Astrocyte (in vitro differentiated cells and primary cell): ENCODE measurements at regions not wholly inside any gene's neighbourhood (a gene's known extent, or its start where the extent isn't known, plus 50 kb on each side); places are given as distances from the start of the nearest gene placed in this dataset.

Source experiments
- DNase-seq: peaks from one replicate; pipeline ENCODE4 v3.0.0-alpha.2; 2010; ENCODE audit warnings: low read depth
- FAIRE-seq: peaks from 2 replicates; lab custom pipeline; 2011; peaks lifted over from hg19 to GRCh38; lab: Jason Lieb, UNC
- H2AFZ ChIP-seq: 2 replicates; pipeline ENCODE4 v1.6.0; 2012; ENCODE audit warnings: low read depth, low read length, inconsistent platforms
- H3K27ac ChIP-seq: 2 replicates; pipeline ENCODE4 v1.5.1; 2011; ENCODE audit warnings: low read depth, low read length, inconsistent platforms
- H3K27me3 ChIP-seq: 2 replicates; pipeline ENCODE4 v1.6.0; 2011; ENCODE audit warnings: low read length, inconsistent platforms; ENCODE audit not compliant: insufficient read depth
- H3K36me3 ChIP-seq: 2 replicates; pipeline ENCODE4 v1.5.1; 2011; ENCODE audit warnings: low read length, inconsistent platforms; ENCODE audit not compliant: insufficient read depth
- H3K4me1 ChIP-seq: 2 replicates; pipeline ENCODE4 v1.5.1; 2011; ENCODE audit warnings: low read length, inconsistent platforms; ENCODE audit not compliant: insufficient read depth
- H3K4me2 ChIP-seq: 2 replicates; pipeline ENCODE4 v1.6.0; 2012; ENCODE audit warnings: low read length, inconsistent platforms
- H3K4me3 ChIP-seq: 2 replicates; pipeline ENCODE4 v1.5.1; 2011; ENCODE audit warnings: low read depth, mild to moderate bottlenecking, low read length, inconsistent platforms; ENCODE audit not compliant: insufficient read depth
- H3K79me2 ChIP-seq: 2 replicates; pipeline ENCODE4 v1.6.0; 2012; ENCODE audit warnings: mild to moderate bottlenecking, low read length, inconsistent platforms; ENCODE audit not compliant: insufficient read depth
- H3K9ac ChIP-seq: 2 replicates; pipeline ENCODE4 v1.6.0; 2012; ENCODE audit warnings: mild to moderate bottlenecking, low read length, inconsistent platforms
- H3K9me3 ChIP-seq: 2 replicates; pipeline ENCODE4 v1.5.1; 2012; ENCODE audit warnings: low read depth, mild to moderate bottlenecking, low read length, inconsistent platforms; ENCODE audit not compliant: insufficient read depth
- H4K20me1 ChIP-seq: 2 replicates; pipeline ENCODE4 v1.6.0; 2012; ENCODE audit warnings: low read length, inconsistent platforms; ENCODE audit not compliant: insufficient read depth
- H3K27ac Mint-ChIP-seq: one replicate; pipeline ENCODE4 v1.8.0; 2021; ENCODE audit warnings: mild to moderate bottlenecking, mixed read lengths; ENCODE audit not compliant: unreplicated experiment
- H3K27me3 Mint-ChIP-seq: one replicate; pipeline ENCODE4 v1.8.0; 2021; ENCODE audit warnings: low read depth, mixed read lengths; ENCODE audit not compliant: unreplicated experiment
- H3K36me3 Mint-ChIP-seq: one replicate; pipeline ENCODE4 v1.8.0; 2021; ENCODE audit warnings: low read depth, mixed read lengths; ENCODE audit not compliant: unreplicated experiment
- H3K4me1 Mint-ChIP-seq: one replicate; pipeline ENCODE4 v1.8.0; 2021; ENCODE audit warnings: low read depth, mixed read lengths; ENCODE audit not compliant: unreplicated experiment
- H3K4me3 Mint-ChIP-seq: one replicate; pipeline ENCODE4 v1.8.0; 2021; ENCODE audit warnings: mild to moderate bottlenecking, moderate library complexity, mixed read lengths; ENCODE audit not compliant: unreplicated experiment
- H3K9me3 Mint-ChIP-seq: one replicate; pipeline ENCODE4 v1.8.0; 2021; ENCODE audit warnings: mild to moderate bottlenecking, mixed read lengths; ENCODE audit not compliant: unreplicated experiment
- CTCF ChIP-seq: IDR thresholded peaks from 2 replicates; pipeline ENCODE4 v1.5.1; 2011; ENCODE audit warnings: low read depth, mild to moderate bottlenecking, inconsistent platforms, low read length, moderate library complexity; ENCODE audit not compliant: insufficient read depth
- EZH2 ChIP-seq: IDR thresholded peaks from 2 replicates; pipeline ENCODE4 v1.6.1; 2012; ENCODE audit warnings: mild to moderate bottlenecking, low read length, inconsistent platforms; ENCODE audit not compliant: insufficient read depth

- no peak for DNase-seq
- H3K4me1 Mint-ChIP-seq, result peaks cover 14% of the 10 kb centered on the region
- FAIRE-seq, result no peak
- H3K4me3 Mint-ChIP-seq, result no peak overlapping the region
- no peak for TF ChIP-seq EZH2
- TF ChIP-seq CTCF, result no peak
- peaks cover 3% of the 10 kb centered on the region for H3K27me3 Mint-ChIP-seq
- Histone ChIP-seq H3K27ac (no peak overlapping the region), H4K20me1 (no peaks in the 10 kb centered on the region), H3K27me3 (no peaks in the 10 kb centered on the region), H3K36me3 (no peaks in the 10 kb centered on the region), H3K4me3 (no peak overlapping the region), H3K4me2 (no peak overlapping the region), H3K79me2 (no peaks in the 10 kb centered on the region), H3K9me3 (no peaks in the 10 kb centered on the region), H2AFZ (no peak overlapping the region), H3K4me1 (peaks cover 25% of the 10 kb centered on the region), H3K9ac (no peak overlapping the region)
- no peaks in the 10 kb centered on the region for H3K36me3 Mint-ChIP-seq
- peaks cover 7% of the 10 kb centered on the region for H3K9me3 Mint-ChIP-seq
- H3K27ac Mint-ChIP-seq, result no peak overlapping the region
Measured at GRCh38 chr2:12061286-12062052, 315.0 kb downstream of the LPIN1 start.

- Mint-ChIP-seq H3K4me3 (no peak overlapping the region), H3K27me3 (peaks cover 6% of the 10 kb centered on the region), H3K27ac (no peak overlapping the region), H3K4me1 (peaks cover 14% of the 10 kb centered on the region), H3K36me3 (no peaks in the 10 kb centered on the region), H3K9me3 (peaks cover 7% of the 10 kb centered on the region)
- Histone ChIP-seq H3K4me2 (no peak overlapping the region), H3K4me1 (peaks cover 22% of the 10 kb centered on the region), H3K4me3 (no peak overlapping the region), H3K27me3 (no peaks in the 10 kb centered on the region), H4K20me1 (no peaks in the 10 kb centered on the region), H3K9ac (no peak overlapping the region), H3K79me2 (no peaks in the 10 kb centered on the region), H3K36me3 (no peaks in the 10 kb centered on the region), H2AFZ (no peak overlapping the region), H3K27ac (no peak overlapping the region), H3K9me3 (no peaks in the 10 kb centered on the region)
- no peak for TF ChIP-seq CTCF
- TF ChIP-seq EZH2, result no peak
- FAIRE-seq, result no peak
- DNase-seq, result no peak
Measured at GRCh38 chr2:12062053-12062395, 315.6 kb downstream of the LPIN1 start.

GRCh38 chr2:12063210-12063609, 316.8 kb downstream of the LPIN1 start:
- no peak for DNase-seq
- no peak for FAIRE-seq
- Histone ChIP-seq H3K36me3 (no peaks in the 10 kb centered on the region), H3K27ac (no peak overlapping the region), H4K20me1 (no peaks in the 10 kb centered on the region), H3K9ac (no peak overlapping the region), H3K79me2 (no peaks in the 10 kb centered on the region), H3K27me3 (no peaks in the 10 kb centered on the region), H3K4me1 (peaks cover 13% of the 10 kb centered on the region), H3K9me3 (no peaks in the 10 kb centered on the region), H3K4me3 (no peak overlapping the region), H2AFZ (no peak overlapping the region), H3K4me2 (no peak overlapping the region)
- Mint-ChIP-seq H3K4me1 (peaks cover 12% of the 10 kb centered on the region), H3K36me3 (no peaks in the 10 kb centered on the region), H3K4me3 (no peak overlapping the region), H3K9me3 (peaks cover 7% of the 10 kb centered on the region), H3K27ac (no peak overlapping the region), H3K27me3 (peaks cover 6% of the 10 kb centered on the region)
- TF ChIP-seq CTCF (no peak), EZH2 (no peak)
